H1 (cell line): ENCODE measurements at regions not wholly inside any gene's neighbourhood (a gene's known extent, or its start where the extent isn't known, plus 50 kb on each side); places are given as distances from the start of the nearest gene placed in this dataset.

ENCODE experiments used
- CTCF ChIP-seq, 3 experiments: IDR thresholded peaks; 1 replicate in 2 of 3; 2 replicates in 1 of 3; pipeline versions ENCODE4 v1.5.1 to v1.6.1; 2011; ENCODE audit warnings: low read length in 3 of 3, mild to moderate bottlenecking in 3 of 3, inconsistent platforms in 2 of 3, low read depth in 1 of 3, moderate library complexity in 1 of 3; ENCODE audit not compliant: insufficient read depth in 1 of 3; ENCODE audit errors: control extremely low read depth in 1 of 3
- EGR1 ChIP-seq: IDR thresholded peaks from 2 replicates; pipeline ENCODE4 v1.6.1; 2011; ENCODE audit warnings: low read depth, low read length, borderline replicate concordance
- GABPA ChIP-seq: IDR thresholded peaks from 2 replicates; pipeline ENCODE4 v1.6.1; 2011; ENCODE audit warnings: mild to moderate bottlenecking, low read length, moderate library complexity, borderline replicate concordance; ENCODE audit not compliant: insufficient read depth
- MAX ChIP-seq: IDR thresholded peaks from 2 replicates; pipeline ENCODE4 v1.6.1; 2012; ENCODE audit warnings: inconsistent platforms
- POLR2A ChIP-seq, 2 experiments: IDR thresholded peaks; 1 replicate in 1 of 2; 2 replicates in 1 of 2; pipeline ENCODE4 v1.6.1; 2011; ENCODE audit warnings: low read depth in 2 of 2, low read length in 2 of 2, mild to moderate bottlenecking in 2 of 2; ENCODE audit errors: control extremely low read depth in 1 of 2
- POLR2AphosphoS5 ChIP-seq: IDR thresholded peaks from 2 replicates; pipeline ENCODE4 v1.6.1; 2011; ENCODE audit warnings: low read depth, low read length
- USF2 ChIP-seq: IDR thresholded peaks from 2 replicates; pipeline ENCODE4 v1.6.1; 2011; ENCODE audit warnings: low read length, improper control_type of control experiment
- YY1 ChIP-seq: IDR thresholded peaks from 2 replicates; pipeline ENCODE4 v1.6.1; 2011; ENCODE audit warnings: low read depth, mild to moderate bottlenecking, low read length

GRCh38 chr14:65828396-65828795, 415.9 kb downstream of the FUT8 start:
- TF ChIP-seq POLR2A (IDR thresholded peaks at IDR 0.05; ENCODE audit: control extremely low read depth in 1 of 2, low read depth in 2 of 2, low read length in 2 of 2) (no peak), MAX (no peak), YY1 (no peak), EGR1 (no peak), CTCF (IDR thresholded peaks at IDR 0.05; ENCODE audit: control extremely low read depth in 1 of 3, insufficient read depth in 1 of 3, low read depth in 1 of 3, low read length in 3 of 3) (no peak), POLR2AphosphoS5 (no peak), USF2 (no peak), GABPA (no peak)
